Mesenchymal stem cell (in vitro differentiated cells and primary cell): ENCODE measurements at regions not wholly inside any gene's neighbourhood (a gene's known extent, or its start where the extent isn't known, plus 50 kb on each side); places are given as distances from the start of the nearest gene placed in this dataset.

Source experiments
- DNase-seq: peaks from one replicate; pipeline ENCODE4 v3.0.0-alpha.2; 2013
- H2AFZ ChIP-seq: one replicate; pipeline ENCODE4 v1.6.1; 2013; ENCODE audit warnings: low read depth, mild to moderate bottlenecking, control low read depth, inconsistent platforms, low read length, moderate library complexity
- H2AK5ac ChIP-seq: 2 replicates; pipeline ENCODE4 v1.6.1; 2013; ENCODE audit warnings: low read length, moderate library complexity, mild to moderate bottlenecking, inconsistent platforms; ENCODE audit not compliant: severe bottlenecking
- H2BK120ac ChIP-seq: one replicate; pipeline ENCODE4 v1.6.1; 2013; ENCODE audit warnings: low read depth, mild to moderate bottlenecking, inconsistent platforms, low read length, moderate library complexity
- H2BK12ac ChIP-seq, 2 experiments: one replicate each; pipeline ENCODE4 v1.6.1; 2013; ENCODE audit warnings: inconsistent platforms in 2 of 2, low read length in 2 of 2, mild to moderate bottlenecking in 2 of 2, moderate library complexity in 2 of 2, control low read depth in 1 of 2
- H2BK15ac ChIP-seq: one replicate; pipeline ENCODE4 v1.6.1; 2013; ENCODE audit warnings: mild to moderate bottlenecking, low read depth, inconsistent platforms; ENCODE audit not compliant: poor library complexity, severe bottlenecking
- H2BK5ac ChIP-seq: 2 replicates; pipeline ENCODE4 v1.6.1; 2013; ENCODE audit warnings: low read depth, mild to moderate bottlenecking, low read length, control low read depth, inconsistent platforms; ENCODE audit not compliant: poor library complexity, severe bottlenecking
- H3K14ac ChIP-seq, 2 experiments: one replicate each; pipeline ENCODE4 v1.6.1; 2013; ENCODE audit warnings: inconsistent platforms in 2 of 2, low read length in 2 of 2, control low read depth in 1 of 2, mild to moderate bottlenecking in 1 of 2, moderate library complexity in 1 of 2
- H3K18ac ChIP-seq, 2 experiments: one replicate each; pipeline ENCODE4 v1.6.1; 2013; ENCODE audit warnings: inconsistent platforms in 2 of 2, low read length in 2 of 2, control low read depth in 1 of 2, low read depth in 1 of 2, mild to moderate bottlenecking in 1 of 2
- H3K23ac ChIP-seq, 2 experiments: one replicate each; pipeline ENCODE4 v1.6.1; 2013; ENCODE audit warnings: inconsistent platforms in 2 of 2, low read length in 2 of 2, mild to moderate bottlenecking in 2 of 2, moderate library complexity in 2 of 2, control low read depth in 1 of 2
- H3K27ac ChIP-seq: 2 replicates; pipeline ENCODE4 v1.5.1; 2013; ENCODE audit warnings: mild to moderate bottlenecking, moderate library complexity, low read length, control low read depth, inconsistent platforms; ENCODE audit not compliant: poor library complexity, severe bottlenecking
- H3K27me3 ChIP-seq, 2 experiments: 2 replicates each; pipeline versions ENCODE4 v1.6.1 to v1.7.0; 2013; ENCODE audit warnings: low read length in 2 of 2, mild to moderate bottlenecking in 2 of 2, moderate library complexity in 2 of 2, control low read depth in 1 of 2, inconsistent platforms in 1 of 2; ENCODE audit not compliant: control insufficient read depth in 1 of 2, insufficient read depth in 1 of 2
- H3K36me3 ChIP-seq, 2 experiments: 2 replicates each; pipeline versions ENCODE4 v1.6.1 to v1.7.0; 2013; ENCODE audit warnings: low read length in 2 of 2, control low read depth in 1 of 2, inconsistent platforms in 1 of 2, low read depth in 1 of 2, mild to moderate bottlenecking in 1 of 2; ENCODE audit not compliant: insufficient read depth in 2 of 2, control insufficient read depth in 1 of 2
- H3K4ac ChIP-seq, 2 experiments: one replicate each; pipeline ENCODE4 v1.6.1; 2013; ENCODE audit warnings: inconsistent platforms in 2 of 2, low read length in 2 of 2, mild to moderate bottlenecking in 2 of 2, moderate library complexity in 2 of 2, control low read depth in 1 of 2, low read depth in 1 of 2
- H3K4me1 ChIP-seq: 2 replicates; pipeline ENCODE4 v1.6.1; 2013; ENCODE audit warnings: low read depth, low read length, control low read depth; ENCODE audit not compliant: control insufficient read depth, insufficient read depth
- H3K4me2 ChIP-seq: 2 replicates; pipeline ENCODE4 v1.6.1; 2013; ENCODE audit warnings: low read length, mild to moderate bottlenecking, inconsistent platforms; ENCODE audit not compliant: poor library complexity, severe bottlenecking
- H3K4me3 ChIP-seq, 2 experiments: 2 replicates each; pipeline versions ENCODE4 v1.5.1 to v1.7.0; 2013; ENCODE audit warnings: low read length in 2 of 2, mild to moderate bottlenecking in 2 of 2, control low read depth in 1 of 2, low read depth in 1 of 2; ENCODE audit not compliant: insufficient read depth in 1 of 2
- H3K79me1 ChIP-seq: replicated peaks from 2 replicates; pipeline ENCODE4 v1.6.1; 2013; ENCODE audit warnings: mild to moderate bottlenecking, control low read depth, low read length, inconsistent platforms; ENCODE audit not compliant: poor library complexity, severe bottlenecking
- H3K9ac ChIP-seq: 2 replicates; pipeline ENCODE4 v1.7.0; 2013; ENCODE audit warnings: mild to moderate bottlenecking, low read length, moderate library complexity
- H3K9me3 ChIP-seq: 2 replicates; pipeline ENCODE4 v1.7.0; 2013; ENCODE audit warnings: mild to moderate bottlenecking, low read length; ENCODE audit not compliant: control insufficient read depth
- H4K8ac ChIP-seq: one replicate; pipeline ENCODE4 v1.6.1; 2013; ENCODE audit warnings: inconsistent platforms, mild to moderate bottlenecking, low read length, moderate library complexity
- H4K91ac ChIP-seq: one replicate; pipeline ENCODE4 v1.6.1; 2013; ENCODE audit warnings: mild to moderate bottlenecking, low read length, inconsistent platforms
- WGBS: methylation state at CpG from one replicate; pipeline ENCODE4 v1.1.7; 2013; ENCODE audit warnings: mixed read lengths; 5-methylcytosine and 5-hydroxymethylcytosine counted together

- WGBS: 68% methylated on average over 10 of the region's 10 CpGs
- Histone ChIP-seq H3K27me3 (peaks cover 0 to 24% of the 10 kb centered on the region in 2 experiments), H3K9ac (no peak overlapping the region), H2BK120ac (no peak overlapping the region), H3K27ac (no peak overlapping the region), H3K18ac (no peak overlapping the region), H4K91ac (no peak overlapping the region), H3K9me3 (no peaks in the 10 kb centered on the region), H2BK5ac (no peak overlapping the region), H3K14ac (no peak overlapping the region), H2AFZ (no peak overlapping the region), H3K23ac (no peak overlapping the region), H3K4me3 (no peak overlapping the region), H3K36me3 (no peaks in the 10 kb centered on the region), H3K4me2 (no peak overlapping the region), H2AK5ac (no peak overlapping the region), H2BK12ac (no peak overlapping the region), H4K8ac (no peak overlapping the region), H3K4ac (no peak overlapping the region), H2BK15ac (no peak overlapping the region), H3K79me1 (no peaks in the 10 kb centered on the region), H3K4me1 (peaks cover under 1% of the 10 kb centered on the region)
- DNase-seq: no peak
These were observed 216.9 kb downstream of the MATN1 start for GRCh38 chr1:30506291-30507015.

DNA sequence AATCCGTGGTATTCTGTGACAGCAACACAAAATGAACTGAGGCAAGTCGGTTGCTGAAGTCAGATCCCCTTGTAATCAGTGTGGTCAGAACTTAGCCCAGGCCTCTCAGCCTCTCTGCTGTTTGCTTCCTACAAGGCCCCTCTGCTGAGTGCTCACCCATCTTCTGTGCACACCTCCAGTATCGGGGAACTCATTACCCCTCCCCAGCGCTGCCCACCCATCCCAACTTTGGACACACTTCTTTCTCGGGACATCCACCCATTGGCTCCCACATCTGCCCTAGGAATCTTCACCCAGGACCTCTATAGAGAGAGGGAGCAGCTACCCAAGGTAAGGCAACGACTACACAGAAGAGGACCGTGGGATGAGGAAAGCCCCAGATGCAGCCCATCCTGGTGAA is 217.5 kb downstream of the MATN1 start:
- no peak overlapping the region for H2BK15ac ChIP-seq
- no peaks in the 10 kb centered on the region for H3K4me1 ChIP-seq
- H3K9ac ChIP-seq: no peak overlapping the region
- H2BK5ac ChIP-seq: no peak overlapping the region
- H3K79me1 ChIP-seq: no peaks in the 10 kb centered on the region
- H3K14ac ChIP-seq: no peak overlapping the region
- H2AK5ac ChIP-seq: no peak overlapping the region
- no peak overlapping the region for H3K18ac ChIP-seq
- no peak overlapping the region for H4K8ac ChIP-seq
- no peaks in the 10 kb centered on the region for H3K36me3 ChIP-seq
- no peak overlapping the region for H3K23ac ChIP-seq
- H3K27me3 ChIP-seq: peaks cover 0 to 24% of the 10 kb centered on the region in 2 experiments
- no peak overlapping the region for H4K91ac ChIP-seq
- no peak for DNase-seq
- no peak overlapping the region for H3K27ac ChIP-seq
- no peak overlapping the region for H2AFZ ChIP-seq
- no peak overlapping the region for H2BK12ac ChIP-seq
- no peak overlapping the region for H3K4ac ChIP-seq
- no peak overlapping the region for H3K4me2 ChIP-seq
- H3K9me3 ChIP-seq: no peaks in the 10 kb centered on the region
- H3K4me3 ChIP-seq: no peak overlapping the region
- no peak overlapping the region for H2BK120ac ChIP-seq
- 76% methylated on average over 7 of the region's 7 CpGs for WGBS

DNA sequence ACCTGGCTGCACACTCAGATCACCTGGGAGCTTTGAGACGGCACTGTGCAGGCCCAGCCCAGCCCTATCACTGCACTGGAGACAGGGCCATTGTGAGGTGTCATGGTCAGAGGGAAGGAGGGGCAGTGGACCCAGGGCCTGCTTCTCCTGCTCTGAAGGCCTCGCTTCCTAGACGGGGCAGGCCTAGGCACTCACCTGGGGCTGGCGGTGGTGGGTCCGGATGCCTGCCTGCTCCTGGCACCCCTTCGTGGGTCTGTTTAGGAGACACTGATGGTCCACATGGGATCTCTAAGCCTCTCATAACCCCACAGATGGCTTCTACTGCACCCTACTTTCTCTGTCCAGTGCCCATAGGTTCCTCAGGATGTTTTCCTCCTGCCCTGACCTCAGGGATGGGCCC is 230.9 kb downstream of the MATN1 start:
- Histone ChIP-seq H3K4me1 (no peaks in the 10 kb centered on the region), H3K9me3 (no peaks in the 10 kb centered on the region), H2BK12ac (no peak overlapping the region), H3K27ac (no peak overlapping the region), H2BK5ac (no peak overlapping the region), H3K9ac (no peak overlapping the region), H3K23ac (no peak overlapping the region), H2AFZ (no peak overlapping the region), H2BK120ac (no peak overlapping the region), H3K14ac (no peak overlapping the region), H3K36me3 (no peaks in the 10 kb centered on the region), H3K4me3 (no peak overlapping the region), H3K4ac (no peak overlapping the region), H2AK5ac (no peak overlapping the region), H3K79me1 (no peaks in the 10 kb centered on the region), H3K27me3 (no peaks in the 10 kb centered on the region), H3K4me2 (no peak overlapping the region), H2BK15ac (no peak overlapping the region), H4K8ac (no peak overlapping the region), H4K91ac (peak overlapping the region; percentile 22), H3K18ac (no peak overlapping the region)
- no peak for DNase-seq
- WGBS: 69% methylated on average over 6 of the region's 6 CpGs

GRCh38 chr1:30491831-30492230 is 231.6 kb downstream of the MATN1 start:
- Histone ChIP-seq H2AK5ac (no peak overlapping the region), H2BK120ac (no peak overlapping the region), H2BK5ac (no peak overlapping the region), H3K14ac (no peak overlapping the region), H2BK12ac (no peak overlapping the region), H3K27ac (no peak overlapping the region), H4K91ac (no peak overlapping the region), H3K4me3 (no peak overlapping the region), H2BK15ac (no peak overlapping the region), H3K4me1 (no peaks in the 10 kb centered on the region), H2AFZ (no peak overlapping the region), H3K9ac (no peak overlapping the region), H3K18ac (no peak overlapping the region), H3K9me3 (no peaks in the 10 kb centered on the region), H4K8ac (no peak overlapping the region), H3K36me3 (no peaks in the 10 kb centered on the region), H3K4ac (no peak overlapping the region), H3K79me1 (no peaks in the 10 kb centered on the region), H3K27me3 (no peaks in the 10 kb centered on the region), H3K4me2 (no peak overlapping the region), H3K23ac (no peak overlapping the region)
- DNase-seq: no peak
- 47% methylated on average over 2 of the region's 4 CpGs for WGBS
